ENCODE measurements at regions not wholly inside any gene's neighbourhood (a gene's known extent, or its start where the extent isn't known, plus 50 kb on each side); places are given as distances from the start of the nearest gene placed in this dataset.

GRCh38 chr11:122033631-122034030, 82.4 kb downstream of the BLID start (continued):
- TF ChIP-seq SETDB1 (CRISPR knock-in tag; IDR thresholded peaks at IDR 0.05; ENCODE audit: borderline replicate concordance) (no peak), FOXP4 (CRISPR knock-in tag; IDR thresholded peaks at IDR 0.05) (no peak)

GRCh38 chr11:122033193-122033592, 82.8 kb downstream of the BLID start:
- no TSS peak for BruUV-seq (replicated peaks)
- no peak for FAIRE-seq
- no peak for TF ChIP-seq NFE2L1 (CRISPR knock-in tag; IDR thresholded peaks at IDR 0.05; ENCODE audit: borderline replicate concordance)
- TF ChIP-seq AHDC1 (CRISPR knock-in tag; IDR thresholded peaks at IDR 0.05; ENCODE audit: borderline replicate concordance): no peak
- no peak for TF ChIP-seq GZF1 (CRISPR knock-in tag; IDR thresholded peaks at IDR 0.05)
- TF ChIP-seq ZBTB43 (CRISPR knock-in tag; conservative IDR thresholded peaks at IDR 0.05): no peak
- TF ChIP-seq MTF1 (CRISPR knock-in tag; IDR thresholded peaks at IDR 0.05): no peak
- TF ChIP-seq DRAP1 (CRISPR knock-in tag; IDR thresholded peaks at IDR 0.05): no peak
- no peak for TF ChIP-seq ZGPAT (CRISPR knock-in tag; IDR thresholded peaks at IDR 0.05)
- no peak for TF ChIP-seq POGZ (CRISPR knock-in tag; IDR thresholded peaks at IDR 0.05)
- TF ChIP-seq GATA4 (IDR thresholded peaks at IDR 0.05; ENCODE audit: borderline replicate concordance, low read depth): no peak
- TF ChIP-seq MAFF (IDR thresholded peaks at IDR 0.05; ENCODE audit: low read depth, low read length): no peak
- no peak for TF ChIP-seq ZNF879 (CRISPR knock-in tag; IDR thresholded peaks at IDR 0.05)
- no peak for TF ChIP-seq DMAP1 (CRISPR knock-in tag; IDR thresholded peaks at IDR 0.05)
- no peak for TF ChIP-seq ZNF720 (CRISPR knock-in tag; IDR thresholded peaks at IDR 0.05)

More at GRCh38 chr11:122033193-122033592, 82.8 kb downstream of the BLID start:
- H3K79me2 ChIP-seq (ENCODE audit: insufficient read depth, low read length): no peaks in the 10 kb centered on the region
- no peak overlapping the region for H3K9ac ChIP-seq (ENCODE audit: insufficient read depth, low read depth, low read length)
- intact Hi-C loops (cut with micrococcal nuclease; ENCODE audit: unreplicated experiment) (no loop called here), in situ Hi-C loops (cut with HindIII; ENCODE audit: extremely low pct_ligation_motif_present, low pct_unique_long_range_greater_than_20kb) (no loop called here)
- H3K4me3 ChIP-seq (replicated peaks in 1 of 3; ENCODE audit: insufficient read depth in 1 of 3, low read depth in 2 of 3, low read length in 3 of 3): no peak overlapping the region
- no peak for DNase-seq (ENCODE audit: low spot score)
- 0% methylated on average over 2 of the region's 2 CpGs for WGBS (ENCODE audit: low lambda C conversion rate)
- no peaks in the 10 kb centered on the region for H3K9me3 ChIP-seq (ENCODE audit: low read length)
- no peaks in the 10 kb centered on the region for H3K4me1 ChIP-seq (ENCODE audit: insufficient read depth, low read length)
- ATAC-seq: no peak
- H3K36me3 ChIP-seq (replicated peaks in 1 of 2; ENCODE audit: control insufficient read depth in 1 of 2, insufficient read depth in 2 of 2, low read length in 2 of 2): no peaks in the 10 kb centered on the region
- H2AFZ ChIP-seq (ENCODE audit: low read length): no peak overlapping the region
- no peaks in the 10 kb centered on the region for H4K20me1 ChIP-seq (ENCODE audit: insufficient read depth, low read length)
- ChIA-PET CTCF (ENCODE audit: low intra/inter-chr PET ratio, low total read pairs) (no interaction called here), POLR2A (no interaction called here)
- H3K27ac ChIP-seq (ENCODE audit: extremely low read length, insufficient read depth, low read length): no peak overlapping the region
- no peaks in the 10 kb centered on the region for H3K27me3 ChIP-seq (ENCODE audit: control insufficient read depth in 1 of 2, insufficient read depth in 2 of 2, low read length in 2 of 2)
- no peak overlapping the region for H3K4me2 ChIP-seq (ENCODE audit: low read depth, low read length)

Data from HepG2 (cell line).